ENCODE measurements at regions not wholly inside any gene's neighbourhood (a gene's known extent, or its start where the extent isn't known, plus 50 kb on each side); places are given as distances from the start of the nearest gene placed in this dataset.
"Not testable (repeated sequence)": the region's sequence is repeated elsewhere in the genome, so short reads cannot be mapped to it uniquely, and the experiment has no call there.

GRCh38 chr2:131813378-131813777 is 285.7 kb downstream of the CCDC74A start:
- WGBS, 2 experiments (ENCODE audit: extremely low coverage in 1 of 2, insufficient coverage in 1 of 2, insufficient read length in 1 of 2, insufficient replicate concordance in 2 of 2, low coverage in 1 of 2, low lambda C conversion rate in 2 of 2, missing lambda C conversion rate in 1 of 2) = 93% methylated on average over 19 of the region's 21 CpGs; no CpG with 5 or more reads in 1 of the 2 experiments
- H2BK15ac ChIP-seq (ENCODE audit: low read length); H4K20me1 ChIP-seq (replicated peaks in 1 of 2; ENCODE audit: control insufficient read depth in 1 of 2, insufficient read depth in 2 of 2, low read length in 2 of 2); H3K4me2 ChIP-seq (ENCODE audit: insufficient read depth in 1 of 2, low read depth in 2 of 2, low read length in 2 of 2); H4K8ac ChIP-seq (ENCODE audit: extremely low read depth, insufficient read depth, low read length); DNase-seq (ENCODE audit: low read depth in 1 of 2, low spot score in 2 of 2); H3K27ac ChIP-seq (ENCODE audit: low read depth, low read length); H3K4ac ChIP-seq (replicated peaks; ENCODE audit: insufficient read length, low read depth, low read length); H3K27me3 ChIP-seq (replicated peaks in 1 of 4; ENCODE audit: control insufficient read depth in 3 of 4, extremely low read depth in 1 of 4, insufficient read depth in 3 of 4, low read length in 3 of 4); H4K91ac ChIP-seq (replicated peaks; ENCODE audit: insufficient read length, low read length); H3K4me1 ChIP-seq (replicated peaks in 1 of 4; ENCODE audit: control insufficient read depth in 3 of 4, insufficient read depth in 4 of 4, low read length in 3 of 4); H2AFZ ChIP-seq (ENCODE audit: low read length); H3K79me1 ChIP-seq (ENCODE audit: low read depth, low read length); H3K18ac ChIP-seq (ENCODE audit: extremely low read depth, low read length); H2BK20ac ChIP-seq (ENCODE audit: low read length); POLR2A ChIA-PET (ENCODE audit: partially characterized antibody); H3K23ac ChIP-seq (ENCODE audit: insufficient read length); H2AK5ac ChIP-seq (ENCODE audit: low read depth, low read length); H3K4me3 ChIP-seq (ENCODE audit: extremely low read depth in 1 of 4, insufficient read depth in 2 of 4, low read depth in 3 of 4, low read length in 4 of 4); H2BK120ac ChIP-seq (replicated peaks; ENCODE audit: low read depth, low read length); H3K14ac ChIP-seq (ENCODE audit: insufficient read length); H3K9ac ChIP-seq (replicated peaks in 1 of 4; ENCODE audit: extremely low read depth in 1 of 4, low read depth in 3 of 4, low read length in 3 of 4); H2BK12ac ChIP-seq (ENCODE audit: low read depth, low read length); H3K79me2 ChIP-seq (ENCODE audit: control insufficient read depth in 1 of 2, insufficient read depth in 2 of 2, low read length in 2 of 2); H3K56ac ChIP-seq (replicated peaks; ENCODE audit: insufficient read length, low read depth, low read length); CTCF ChIA-PET (ENCODE audit: partially characterized antibody); FAIRE-seq; H3K36me3 ChIP-seq (ENCODE audit: control insufficient read depth in 2 of 4, insufficient read depth in 4 of 4, low read length in 3 of 4); H4K5ac ChIP-seq (ENCODE audit: insufficient read length, low read depth, low read length); H2BK5ac ChIP-seq (ENCODE audit: low read depth, low read length); H3K23me2 ChIP-seq (ENCODE audit: low read depth, low read length): not testable (repeated sequence)
- peaks cover 0 to 14% of the 10 kb centered on the region in 2 experiments; a peak in 1 of 4 replicates for H3K9me3 ChIP-seq (ENCODE audit: insufficient read depth in 2 of 2, low read depth in 1 of 2, low read length in 1 of 2)

GRCh38 chr2:131818267-131818973 is 290.7 kb downstream of the CCDC74A start:
- H3K27ac ChIP-seq (ENCODE audit: low read depth, low read length); H3K4me3 ChIP-seq (ENCODE audit: extremely low read depth in 1 of 4, insufficient read depth in 2 of 4, low read depth in 3 of 4, low read length in 4 of 4); H4K91ac ChIP-seq (replicated peaks; ENCODE audit: insufficient read length, low read length); H2BK15ac ChIP-seq (ENCODE audit: low read length); H3K23ac ChIP-seq (ENCODE audit: insufficient read length); H3K9ac ChIP-seq (replicated peaks in 1 of 4; ENCODE audit: extremely low read depth in 1 of 4, low read depth in 3 of 4, low read length in 3 of 4); H3K56ac ChIP-seq (replicated peaks; ENCODE audit: insufficient read length, low read depth, low read length); H3K4me2 ChIP-seq (ENCODE audit: insufficient read depth in 1 of 2, low read depth in 2 of 2, low read length in 2 of 2); CTCF ChIA-PET (ENCODE audit: partially characterized antibody); FAIRE-seq; H2AK5ac ChIP-seq (ENCODE audit: low read depth, low read length); H3K36me3 ChIP-seq (ENCODE audit: control insufficient read depth in 2 of 4, insufficient read depth in 4 of 4, low read length in 3 of 4); H2BK5ac ChIP-seq (ENCODE audit: low read depth, low read length); H3K79me1 ChIP-seq (ENCODE audit: low read depth, low read length); POLR2A ChIA-PET (ENCODE audit: partially characterized antibody); H4K8ac ChIP-seq (ENCODE audit: extremely low read depth, insufficient read depth, low read length); H3K79me2 ChIP-seq (ENCODE audit: control insufficient read depth in 1 of 2, insufficient read depth in 2 of 2, low read length in 2 of 2); H2BK20ac ChIP-seq (ENCODE audit: low read length); H2BK120ac ChIP-seq (replicated peaks; ENCODE audit: low read depth, low read length); H4K20me1 ChIP-seq (replicated peaks in 1 of 2; ENCODE audit: control insufficient read depth in 1 of 2, insufficient read depth in 2 of 2, low read length in 2 of 2); H3K27me3 ChIP-seq (replicated peaks in 1 of 4; ENCODE audit: control insufficient read depth in 3 of 4, extremely low read depth in 1 of 4, insufficient read depth in 3 of 4, low read length in 3 of 4); H3K14ac ChIP-seq (ENCODE audit: insufficient read length); H3K4ac ChIP-seq (replicated peaks; ENCODE audit: insufficient read length, low read depth, low read length); H3K23me2 ChIP-seq (ENCODE audit: low read depth, low read length); DNase-seq (ENCODE audit: low read depth in 1 of 2, low spot score in 2 of 2); H2AFZ ChIP-seq (ENCODE audit: low read length); H3K4me1 ChIP-seq (replicated peaks in 1 of 4; ENCODE audit: control insufficient read depth in 3 of 4, insufficient read depth in 4 of 4, low read length in 3 of 4); H4K5ac ChIP-seq (ENCODE audit: insufficient read length, low read depth, low read length); H2BK12ac ChIP-seq (ENCODE audit: low read depth, low read length); H3K18ac ChIP-seq (ENCODE audit: extremely low read depth, low read length): not testable (repeated sequence)
- WGBS, 2 experiments (ENCODE audit: extremely low coverage in 1 of 2, insufficient coverage in 1 of 2, insufficient read length in 1 of 2, insufficient replicate concordance in 2 of 2, low coverage in 1 of 2, low lambda C conversion rate in 2 of 2, missing lambda C conversion rate in 1 of 2) = 75% methylated on average over 2 of the region's 4 CpGs; no CpG with 5 or more reads in 1 of the 2 experiments
- H3K9me3 ChIP-seq (ENCODE audit: insufficient read depth in 2 of 2, low read depth in 1 of 2, low read length in 1 of 2) = peaks cover 0 to 28% of the 10 kb centered on the region in 2 experiments; a peak in 2 of 4 replicates
